ENCODE measurements at regions not wholly inside any gene's neighbourhood (a gene's known extent, or its start where the extent isn't known, plus 50 kb on each side); places are given as distances from the start of the nearest gene placed in this dataset.

- no peak for TF ChIP-seq CTCF (IDR thresholded peaks at IDR 0.05)
- no peak for TF ChIP-seq POLR2AphosphoS5 (IDR thresholded peaks at IDR 0.05)
- no peak for TF ChIP-seq POLR2A (IDR thresholded peaks at IDR 0.05)
Measured at GRCh38 chr18:966759-967576, 62.3 kb downstream of the ADCYAP1 start.

Data from breast epithelium (tissue), 3 donors.